HG03025 (cell line): ENCODE measurements at regions not wholly inside any gene's neighbourhood (a gene's known extent, or its start where the extent isn't known, plus 50 kb on each side); places are given as distances from the start of the nearest gene placed in this dataset.
"Not testable (repeated sequence)": the region's sequence is repeated elsewhere in the genome, so short reads cannot be mapped to it uniquely, and the experiment has no call there.

Experiments used
- ATAC-seq: cut with Tn5 transposase; IDR thresholded peaks from one replicate; pipeline ENCODE4 v1.9.1; 2021; ENCODE audit warnings: mild to moderate bottlenecking, moderate library complexity; ENCODE audit not compliant: unreplicated experiment, low FRiP score

DNA sequence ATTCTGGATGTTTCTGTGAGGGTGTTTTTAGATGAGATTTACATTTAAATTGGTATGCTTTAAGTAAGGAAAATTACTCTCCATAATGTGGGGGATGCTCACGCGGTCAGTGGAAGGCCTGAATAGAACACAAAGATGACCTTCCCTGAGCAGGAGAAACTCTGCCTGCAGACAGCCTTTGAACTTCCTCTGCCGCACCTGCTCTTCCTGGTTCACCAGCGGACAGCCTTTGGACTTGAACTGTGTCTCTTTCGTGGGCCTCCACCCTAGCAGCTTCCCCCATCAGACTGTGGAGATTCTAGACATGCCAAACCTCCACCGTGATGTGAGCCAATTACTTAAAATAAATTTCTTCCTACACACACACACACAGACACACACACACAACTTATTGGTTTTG is 210.7 kb downstream of the EFCAB11 start:
- ATAC-seq: no peak

DNA sequence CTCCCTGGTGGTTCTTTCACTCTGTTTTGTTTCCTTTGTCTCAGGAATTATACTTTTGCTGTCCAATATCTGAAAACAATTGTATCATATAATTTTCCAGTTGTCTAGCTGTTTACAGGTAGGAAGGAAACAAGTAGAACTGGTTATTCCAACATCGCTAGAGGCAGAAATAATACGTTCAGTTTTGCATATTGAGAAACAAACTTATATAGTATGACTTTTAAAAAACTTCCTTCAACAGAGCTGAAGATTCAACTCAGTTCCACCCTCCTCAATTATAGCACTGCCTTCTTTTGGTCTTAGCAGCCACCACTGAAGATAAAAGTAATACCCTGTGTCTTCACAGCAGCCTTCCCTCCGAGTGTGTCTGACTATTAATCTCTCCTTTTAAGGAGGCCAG is 214.3 kb downstream of the EFCAB11 start:
- no peak for ATAC-seq

DNA sequence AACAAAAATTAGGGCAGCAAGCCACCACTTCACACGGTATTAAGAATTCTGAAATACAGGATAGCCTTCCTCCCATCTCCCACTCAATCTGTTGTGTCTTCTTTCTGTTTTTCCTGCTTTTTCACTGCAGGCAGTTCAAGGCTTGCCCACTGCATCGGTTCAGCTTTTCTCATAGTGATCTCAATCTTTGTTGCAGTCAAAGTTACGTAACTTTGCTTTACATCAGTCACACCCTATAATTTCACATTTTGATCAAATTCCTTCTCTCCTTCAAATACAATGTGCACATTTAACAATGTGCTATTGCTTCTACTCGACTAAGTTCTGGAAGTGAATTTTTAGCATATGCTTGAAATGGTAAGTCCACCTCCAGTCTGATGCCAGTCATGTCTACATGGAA is 217.6 kb downstream of the EFCAB11 start:
- no peak for ATAC-seq

DNA sequence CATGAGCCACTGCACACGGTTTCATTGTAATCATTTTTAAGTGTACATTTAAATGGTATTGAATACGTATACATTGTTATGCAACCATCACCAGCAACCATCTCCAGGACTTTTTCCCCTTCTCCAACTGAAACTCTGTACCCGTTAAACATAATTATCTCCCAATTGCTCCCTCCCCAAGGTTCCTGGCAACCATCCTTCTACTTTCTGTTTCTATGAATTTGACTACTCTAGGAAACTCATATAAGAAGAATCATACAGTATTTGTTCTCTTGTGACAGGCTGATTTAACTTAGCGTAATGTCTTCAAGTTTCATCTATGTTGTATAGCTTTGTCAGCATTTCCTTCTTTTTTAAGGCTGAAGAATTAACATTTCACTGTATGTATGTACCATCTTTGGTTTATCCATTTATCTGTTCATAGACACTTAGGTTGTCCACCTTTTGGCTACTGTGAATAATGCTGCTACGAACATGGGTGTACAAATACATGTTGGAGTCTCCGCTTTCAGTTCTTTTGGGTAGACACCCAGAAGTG is 223.1 kb downstream of the EFCAB11 start:
- no peak for ATAC-seq

DNA sequence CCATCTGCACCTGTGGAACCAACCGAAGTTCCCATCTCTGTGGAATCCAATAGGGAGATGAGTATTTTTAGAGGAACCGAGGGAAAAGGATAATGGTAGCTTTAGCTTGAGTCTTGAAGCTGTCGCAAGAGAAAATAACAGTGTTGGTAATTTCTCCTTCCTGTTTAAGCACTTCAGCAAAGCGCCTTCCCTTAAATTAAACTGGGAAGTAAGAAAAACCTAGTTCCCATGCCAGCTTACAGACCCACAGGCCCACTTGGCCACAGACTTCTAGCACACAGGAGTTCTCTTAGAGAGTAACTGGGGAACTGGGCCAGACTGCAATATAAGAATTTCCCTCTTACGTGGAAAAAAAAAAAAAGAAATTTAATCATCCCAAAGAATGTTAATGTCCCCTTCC is 223.8 kb downstream of the EFCAB11 start:
- ATAC-seq: no peak

DNA sequence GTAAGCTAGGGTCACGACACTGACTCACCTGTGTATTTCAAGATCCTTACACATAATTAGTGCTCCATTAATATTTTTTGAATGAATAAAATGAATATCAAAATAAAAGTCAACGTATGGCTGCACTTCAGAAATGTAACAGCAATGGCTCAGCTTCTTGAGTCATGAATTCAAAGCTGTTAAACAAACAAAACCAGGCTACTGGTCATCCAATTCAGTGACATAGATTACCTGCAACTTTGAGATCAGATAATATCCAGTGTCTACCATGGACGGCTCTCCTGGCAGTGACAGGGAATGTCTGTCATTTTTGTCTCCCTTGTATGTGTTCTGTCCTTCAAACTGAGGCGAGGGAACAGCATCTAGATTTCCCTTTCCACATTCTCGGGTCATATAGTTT is 225.6 kb downstream of the EFCAB11 start:
- no peak for ATAC-seq

DNA sequence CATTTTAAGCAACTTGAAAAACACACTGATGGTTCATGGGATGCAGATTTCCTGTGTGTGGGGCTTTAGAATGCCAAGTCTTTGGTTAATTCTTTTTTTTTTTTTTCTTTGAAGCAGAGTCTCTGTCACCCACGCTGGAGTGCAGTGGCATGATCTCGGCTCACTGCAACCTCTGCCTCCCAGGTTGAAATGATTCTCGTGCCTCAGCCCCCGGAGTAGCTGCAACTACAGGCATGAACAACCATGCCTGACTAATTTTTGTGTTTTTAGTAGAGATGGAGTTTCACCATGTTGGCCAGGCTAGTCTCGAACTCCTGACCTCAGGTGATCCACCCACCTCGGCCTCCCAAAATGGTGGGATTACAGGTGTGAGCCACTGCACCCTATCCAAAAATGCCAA is 228.3 kb downstream of the EFCAB11 start:
- not testable (repeated sequence) for ATAC-seq

DNA sequence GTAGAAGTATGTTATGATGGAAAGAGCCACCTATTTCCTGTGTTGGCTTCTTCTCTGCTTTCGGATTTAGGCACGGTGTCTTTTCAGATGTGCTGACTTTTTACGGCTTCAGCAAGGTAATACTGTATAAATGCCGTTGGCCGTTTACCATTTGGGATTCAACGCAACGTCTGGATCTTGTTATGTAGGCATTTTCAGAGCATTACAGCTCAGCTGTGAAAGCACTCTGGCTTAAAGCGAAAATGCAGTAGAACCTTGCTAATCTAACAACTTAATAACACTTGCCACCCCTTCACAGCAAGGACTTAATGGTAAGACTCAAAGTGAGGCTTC is 229.9 kb downstream of the EFCAB11 start:
- no peak for ATAC-seq

DNA sequence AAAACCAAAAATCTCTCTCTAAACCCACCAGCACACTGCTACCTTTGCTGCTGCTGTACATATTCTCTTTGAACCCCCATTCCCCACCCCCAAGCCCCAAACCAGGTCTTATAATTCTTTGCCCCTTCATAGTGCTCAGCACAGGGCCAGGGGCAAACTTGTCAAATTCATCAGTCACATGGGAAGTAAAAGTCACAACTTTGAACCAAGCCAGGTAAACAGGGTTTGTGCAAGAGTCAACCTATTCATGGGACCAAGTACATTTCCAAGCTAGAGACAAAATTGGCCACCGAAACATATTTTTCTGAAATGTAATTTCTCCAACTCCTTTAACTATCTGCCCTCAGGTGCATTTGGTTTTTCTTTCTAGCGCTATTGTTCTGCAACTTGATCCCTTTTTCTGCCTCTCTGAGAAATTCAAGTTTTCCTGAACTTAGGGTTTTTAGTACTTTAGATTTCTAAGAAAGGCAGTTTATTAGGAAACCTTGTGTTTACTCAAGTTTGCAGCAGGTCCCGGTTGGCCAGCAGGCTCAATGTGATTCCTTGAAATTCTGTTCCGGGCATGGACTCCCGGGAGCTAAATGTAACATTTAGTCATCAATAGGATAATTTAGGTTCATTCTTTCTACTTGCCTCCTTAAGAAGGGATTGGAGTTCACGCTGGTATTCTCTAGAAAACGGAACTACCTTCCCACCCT is 230.5 kb downstream of the EFCAB11 start:
- ATAC-seq: no peak

DNA sequence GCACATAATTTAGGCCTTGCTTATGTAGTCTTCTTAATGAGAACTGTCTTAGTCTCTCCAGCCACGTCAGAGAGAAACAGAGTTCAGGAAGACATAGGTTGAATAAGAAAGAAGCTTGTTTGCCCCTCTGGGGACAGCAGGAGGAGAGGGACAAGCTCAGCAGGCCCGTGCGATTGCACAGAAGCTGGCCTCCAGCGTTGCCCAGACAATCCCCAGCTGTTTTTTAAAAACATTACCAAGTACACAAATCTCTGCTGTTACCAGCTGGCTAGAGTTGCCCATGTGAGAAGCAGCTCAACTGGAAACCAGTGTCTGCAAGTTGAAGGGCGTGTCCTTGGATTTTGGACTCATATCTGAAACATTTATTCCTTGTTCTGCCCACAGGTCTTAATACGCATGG is 232.6 kb downstream of the EFCAB11 start:
- ATAC-seq: no peak

DNA sequence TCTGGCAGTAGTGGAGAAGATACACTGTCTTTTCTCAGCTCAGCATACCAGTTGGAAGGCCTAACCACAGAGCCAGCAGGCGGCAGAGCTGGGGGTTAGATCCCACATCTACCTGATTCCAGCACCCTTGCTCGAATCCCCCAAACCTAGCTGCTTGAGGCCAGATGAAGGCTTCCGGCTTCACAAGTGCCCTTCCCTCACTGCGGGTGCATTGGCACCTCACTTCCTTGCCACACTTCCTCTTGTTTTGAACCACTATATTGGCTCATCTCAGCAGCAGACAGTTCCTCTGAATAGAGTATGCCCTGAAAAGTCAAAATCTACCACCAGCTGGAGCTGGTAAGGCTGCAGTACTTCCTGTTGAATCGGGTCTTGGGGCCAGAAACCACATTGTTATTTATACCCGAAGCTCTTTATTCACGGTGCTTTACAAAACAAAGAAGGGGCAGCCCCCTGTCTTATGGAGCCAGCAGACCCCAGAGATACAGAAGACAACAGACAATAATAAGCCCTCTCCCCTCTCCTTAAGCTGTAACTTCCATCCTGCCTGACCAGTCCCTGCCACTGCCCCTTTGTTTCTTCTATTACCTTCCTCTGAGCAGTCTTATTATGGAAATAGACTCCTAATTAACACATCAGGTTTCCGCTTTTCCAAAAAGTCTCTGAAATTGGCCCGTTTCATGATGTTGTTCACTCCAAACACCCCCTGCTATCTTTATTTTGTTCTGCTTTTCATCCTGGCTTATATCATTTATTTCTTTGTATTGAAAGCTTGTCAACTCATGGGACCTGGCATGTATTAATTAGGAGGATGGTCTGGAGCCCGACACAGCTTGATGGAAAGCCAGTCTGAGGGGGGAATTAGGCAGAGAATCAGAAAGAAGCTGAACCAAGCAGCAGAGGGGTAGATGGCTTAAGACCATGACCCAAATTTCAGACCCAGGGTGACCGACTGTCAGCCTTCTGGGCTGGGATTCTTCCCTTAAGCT is 233.5 kb downstream of the EFCAB11 start:
- ATAC-seq: peak; percentile 74

DNA sequence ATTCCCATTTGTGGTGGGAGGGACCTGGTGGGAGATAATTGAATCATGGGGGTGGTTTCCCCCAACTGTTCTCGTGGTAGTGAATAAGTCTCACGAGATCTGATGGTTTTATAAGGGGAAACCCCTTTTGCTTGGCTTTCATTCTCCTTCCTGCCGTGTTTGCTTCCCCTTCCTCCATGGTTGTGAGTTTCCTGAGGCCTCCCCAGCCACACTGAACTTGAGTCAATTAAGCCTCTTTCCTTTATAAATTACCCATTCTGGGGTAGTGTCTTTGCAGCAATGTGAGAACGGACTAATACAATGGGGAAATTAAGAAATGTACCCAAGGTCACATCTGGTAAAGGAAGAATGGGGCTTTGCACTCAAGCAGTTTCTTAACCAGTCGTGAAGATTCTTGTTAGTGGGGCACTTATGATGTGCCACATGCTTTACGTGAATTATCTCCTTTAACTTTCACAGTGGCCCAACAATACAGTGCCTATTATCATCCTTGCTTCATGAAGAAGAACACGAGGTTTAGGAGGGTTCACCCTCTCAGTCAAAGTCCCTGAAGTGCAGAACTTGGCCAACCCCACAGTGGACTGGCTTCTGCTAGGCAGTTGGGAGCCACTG is 234.3 kb downstream of the EFCAB11 start:
- no peak for ATAC-seq

DNA sequence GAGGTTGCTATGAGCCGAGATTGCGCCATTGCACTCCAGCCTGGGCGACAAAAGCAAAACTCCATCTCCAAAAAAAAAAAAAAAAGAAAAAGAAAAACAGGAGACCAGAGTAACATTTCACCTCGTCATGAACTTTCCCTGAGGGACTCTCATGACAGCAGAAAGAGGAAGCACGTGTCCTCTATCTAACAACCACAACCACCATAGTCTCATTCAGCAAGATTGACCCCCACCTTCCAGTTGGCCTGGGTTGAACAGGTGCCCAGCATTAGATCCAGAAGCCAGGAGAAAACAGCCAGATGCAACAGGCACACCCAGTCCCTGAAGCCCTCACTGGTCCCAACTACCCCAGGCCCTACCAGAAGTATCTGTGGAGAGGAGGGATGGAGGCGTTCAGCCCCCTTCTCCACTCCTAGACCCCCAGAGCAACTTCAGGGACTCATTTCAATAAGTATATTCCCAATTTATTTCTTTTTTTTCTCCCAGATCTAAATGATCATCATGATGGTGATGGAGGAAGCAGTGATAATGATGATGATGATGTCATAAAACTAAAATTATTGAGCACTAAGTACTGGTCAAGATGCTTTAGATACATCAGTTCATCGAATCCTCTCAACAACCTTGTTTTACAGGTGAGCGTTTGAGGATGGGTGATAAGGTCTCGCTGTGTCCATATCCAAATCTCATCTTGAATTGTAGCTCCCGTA is 235.0 kb downstream of the EFCAB11 start:
- no peak for ATAC-seq

DNA sequence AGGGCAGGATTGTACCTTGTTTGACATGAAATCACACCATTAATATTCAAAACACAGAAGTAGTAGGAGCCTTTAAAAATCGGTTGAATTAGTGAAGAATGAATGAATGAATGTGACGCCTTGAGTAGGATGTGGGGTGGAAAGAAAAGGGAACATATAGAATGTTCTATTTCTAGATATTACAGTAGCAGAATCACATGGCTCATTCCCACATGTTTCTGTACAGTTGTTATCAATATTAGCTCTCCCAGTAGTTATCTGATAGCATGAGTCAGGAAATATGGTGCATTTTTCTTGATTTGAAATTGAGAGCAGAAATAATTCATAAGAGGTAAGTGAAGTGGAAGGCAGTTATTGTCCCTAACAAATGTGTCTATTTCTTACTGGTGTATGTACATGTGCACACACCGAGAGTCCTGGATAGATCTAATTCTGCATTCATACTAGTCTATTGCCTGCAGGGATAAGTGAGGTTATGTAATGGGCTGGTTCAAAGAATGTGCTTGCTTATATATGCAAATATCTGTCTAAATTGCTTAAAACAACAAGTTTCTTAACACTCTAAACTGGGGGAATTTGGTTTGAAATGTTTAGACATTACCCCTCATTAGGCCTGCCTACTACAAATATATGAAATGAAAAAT is 245.4 kb downstream of the EFCAB11 start:
- no peak for ATAC-seq

DNA sequence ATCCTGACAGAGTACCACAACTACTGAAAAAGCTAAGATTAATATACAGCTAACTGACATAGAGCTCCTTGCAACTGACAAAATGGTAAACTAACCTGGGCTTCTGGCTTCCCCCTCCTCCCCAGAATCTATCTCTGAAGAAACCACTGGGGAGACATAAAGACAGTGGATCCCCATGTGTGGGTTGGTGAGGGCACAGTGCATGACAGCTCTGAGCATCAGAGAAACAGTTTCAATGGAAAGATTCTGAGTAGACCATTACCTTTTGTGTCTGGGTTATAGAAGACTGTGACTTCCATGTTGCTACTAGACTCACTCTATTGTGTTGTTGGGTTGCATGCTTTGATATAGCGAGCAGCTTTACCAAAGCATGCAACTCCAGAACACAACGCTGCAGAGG is 247.4 kb downstream of the EFCAB11 start:
- no peak for ATAC-seq

DNA sequence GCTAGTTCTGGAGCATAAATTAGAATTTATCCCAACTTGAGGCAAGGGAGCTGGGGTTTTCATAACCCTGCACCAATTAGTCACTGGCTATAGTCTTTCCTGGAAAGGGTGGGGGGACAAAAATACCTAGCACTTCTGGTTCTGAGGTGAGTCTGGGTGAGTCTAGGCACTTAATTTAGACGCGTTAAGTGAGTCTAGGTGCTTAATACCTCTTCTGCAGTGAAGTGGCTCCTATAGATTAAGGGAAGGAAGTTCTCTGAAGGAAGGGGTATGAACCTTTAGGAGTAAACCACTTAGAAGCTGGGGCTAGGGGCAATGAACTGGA is 251.7 kb downstream of the EFCAB11 start:
- no peak for ATAC-seq

DNA sequence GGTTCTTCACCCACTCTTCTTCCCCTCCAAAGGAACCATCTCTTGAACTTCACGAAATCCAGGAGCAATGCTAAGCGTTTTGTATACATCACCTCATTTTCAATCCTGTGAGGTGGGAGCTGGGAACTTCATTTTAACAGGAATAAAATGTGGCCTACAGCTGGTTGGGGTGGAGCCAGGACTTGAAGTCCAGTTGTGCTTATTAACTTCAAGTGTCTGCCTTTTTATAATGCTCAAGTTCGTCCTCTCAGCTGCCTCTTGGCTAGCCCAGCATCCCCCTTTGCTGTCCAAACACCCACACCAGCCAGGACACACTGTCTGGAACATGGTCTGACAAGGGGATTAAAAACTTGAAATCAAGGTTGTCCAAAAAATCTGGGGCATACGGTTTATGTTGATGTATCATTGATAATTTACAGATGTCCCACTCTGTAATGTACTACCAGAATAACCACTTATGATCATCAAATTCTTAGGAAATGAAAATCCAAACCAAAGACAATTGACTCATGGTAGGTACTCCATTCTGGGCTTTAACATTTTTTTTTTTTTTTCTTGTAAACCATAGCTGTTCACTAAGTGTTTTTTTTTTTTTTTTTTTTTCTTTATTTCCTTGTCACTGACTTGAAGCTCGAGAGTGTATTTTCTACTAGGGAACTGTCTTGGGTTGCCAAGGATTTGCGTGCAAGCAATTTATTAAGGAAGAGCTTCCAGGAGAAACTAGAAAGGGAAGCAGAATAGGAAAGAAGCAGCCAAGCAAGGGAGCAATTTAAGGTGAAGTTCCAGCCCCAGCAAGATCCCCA is 252.3 kb downstream of the EFCAB11 start:
- no peak for ATAC-seq

DNA sequence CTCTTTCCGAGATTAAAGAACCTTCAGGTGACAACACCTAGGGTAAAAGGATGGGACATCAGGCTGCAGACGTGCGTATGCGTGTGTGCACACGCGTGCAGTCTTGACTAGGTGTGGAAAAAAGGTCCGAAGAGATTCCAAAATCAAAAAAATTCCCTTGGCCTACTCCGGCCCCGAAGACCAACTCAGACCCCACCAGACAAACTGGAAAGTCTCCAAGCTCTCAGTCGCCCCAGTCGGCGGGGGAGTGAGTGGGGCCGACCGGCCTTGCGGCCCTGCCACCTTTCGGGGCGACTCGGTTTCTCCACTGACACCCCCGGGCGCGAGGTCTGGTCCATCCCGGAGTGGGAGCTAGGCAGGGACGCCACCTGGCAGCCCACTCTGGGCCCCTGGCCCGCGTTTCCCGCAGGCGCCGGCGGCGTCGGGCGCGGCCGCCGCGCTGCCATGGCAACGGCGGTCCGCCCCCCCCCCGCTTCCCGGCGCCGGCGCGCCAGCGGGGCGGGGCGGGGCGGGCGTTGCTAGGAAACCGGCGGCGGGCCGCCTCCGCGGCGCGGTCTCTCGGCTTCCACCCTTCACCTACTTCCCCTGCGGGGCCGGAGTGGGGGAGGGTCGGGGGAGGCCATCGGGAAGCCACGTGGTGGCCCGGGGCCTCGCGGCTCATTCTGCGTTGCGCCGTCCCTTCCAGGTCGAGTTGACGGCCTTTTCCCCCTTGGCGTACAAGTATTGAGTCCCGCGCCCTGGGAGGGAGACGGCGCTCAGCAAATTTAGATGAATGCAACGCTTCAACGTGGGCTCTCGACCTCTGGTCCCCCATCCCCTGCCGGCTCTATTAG is 253.1 kb downstream of the EFCAB11 start:
- ATAC-seq: peak; percentile 66

DNA sequence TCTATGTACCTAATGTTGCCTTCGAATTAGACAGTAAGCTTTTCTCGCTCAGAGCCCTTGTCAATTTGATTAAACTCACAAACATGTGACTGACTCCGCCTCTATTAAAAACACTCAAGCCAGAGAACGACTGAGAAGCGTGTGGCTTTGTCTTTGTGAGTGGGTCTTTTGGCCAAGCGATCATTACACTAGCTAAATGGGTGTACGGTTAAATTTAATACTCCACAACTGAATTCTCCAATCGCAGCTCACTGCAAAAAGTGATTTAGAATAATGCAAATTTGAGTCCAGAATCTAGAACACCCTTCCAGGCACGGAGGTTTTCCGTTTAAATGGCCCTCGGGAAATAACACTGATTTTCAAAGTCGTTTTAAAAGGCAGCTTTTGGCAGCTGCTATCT is 253.7 kb downstream of the EFCAB11 start:
- ATAC-seq: no peak
